ENCODE measurements at regions not wholly inside any gene's neighbourhood (a gene's known extent, or its start where the extent isn't known, plus 50 kb on each side); places are given as distances from the start of the nearest gene placed in this dataset.

GRCh38 chr11:29258411-29258810 lies 758.4 kb downstream of the KCNA4 start:
- Histone ChIP-seq H3K4me3 (ENCODE audit: control insufficient read depth in 1 of 2, extremely low read depth in 1 of 2, low read length in 1 of 2) (no peak overlapping the region), H3K4me1 (ENCODE audit: control insufficient read depth in 1 of 2, extremely low read depth in 1 of 2, insufficient read depth in 2 of 2, low read length in 2 of 2) (no peaks in the 10 kb centered on the region), H3K36me3 (ENCODE audit: control insufficient read depth in 2 of 2, extremely low read depth in 1 of 2, insufficient read depth in 1 of 2, low read length in 1 of 2) (no peaks in the 10 kb centered on the region), H3K27ac (ENCODE audit: low read length) (no peak overlapping the region), H3K9me3 (no peaks in the 10 kb centered on the region), H3K27me3 (replicated peaks in 1 of 2; ENCODE audit: control insufficient read depth in 2 of 2, extremely low read depth in 1 of 2, insufficient read depth in 2 of 2, low read length in 1 of 2) (no peaks in the 10 kb centered on the region)
- H3K27me3 Mint-ChIP-seq, result no peaks in the 10 kb centered on the region
- H3K36me3 Mint-ChIP-seq, result no peaks in the 10 kb centered on the region
- 32% methylated on average over 3 of the region's 3 CpGs for WGBS (ENCODE audit: insufficient coverage)
- H3K27ac Mint-ChIP-seq, result no peak overlapping the region
- ChIA-PET POLR2A (interaction anchor here in 1 of 2 donors (0.6 kb wide), 1 partner anchor 13 kb away, joined by 3 read pairs; no protein-coding TSS in a partner anchor), CTCF (no interaction called here)
- H3K9me3 Mint-ChIP-seq, result peaks cover 10 to 26% (median 20%) of the 10 kb centered on the region in 3 donors
- DNase-seq (no peak), ATAC-seq (replicated peaks in 1 of 4) (no peak)
- H3K4me1 Mint-ChIP-seq, result no peaks in the 10 kb centered on the region
- H3K4me3 Mint-ChIP-seq, result no peak overlapping the region

- Histone ChIP-seq H3K36me3 (ENCODE audit: control insufficient read depth in 2 of 2, extremely low read depth in 1 of 2, insufficient read depth in 1 of 2, low read length in 1 of 2) (no peaks in the 10 kb centered on the region), H3K9me3 (no peaks in the 10 kb centered on the region), H3K27me3 (replicated peaks in 1 of 2; ENCODE audit: control insufficient read depth in 2 of 2, extremely low read depth in 1 of 2, insufficient read depth in 2 of 2, low read length in 1 of 2) (no peaks in the 10 kb centered on the region), H3K4me3 (ENCODE audit: control insufficient read depth in 1 of 2, extremely low read depth in 1 of 2, low read length in 1 of 2) (no peak overlapping the region), H3K4me1 (ENCODE audit: control insufficient read depth in 1 of 2, extremely low read depth in 1 of 2, insufficient read depth in 2 of 2, low read length in 2 of 2) (no peaks in the 10 kb centered on the region), H3K27ac (ENCODE audit: low read length) (no peak overlapping the region)
- no peaks in the 10 kb centered on the region for H3K27me3 Mint-ChIP-seq
- H3K27ac Mint-ChIP-seq, result no peak overlapping the region
- ChIA-PET CTCF (no interaction called here), POLR2A (no interaction called here)
- ATAC-seq (replicated peaks in 1 of 4) (no peak), DNase-seq (no peak)
- H3K4me3 Mint-ChIP-seq, result no peak overlapping the region
- peaks cover 16 to 23% (median 21%) of the 10 kb centered on the region in 3 donors for H3K9me3 Mint-ChIP-seq
- H3K4me1 Mint-ChIP-seq, result no peaks in the 10 kb centered on the region
- H3K36me3 Mint-ChIP-seq, result no peaks in the 10 kb centered on the region
- no CpG with 5 or more reads among the region's 1 CpG for WGBS (ENCODE audit: insufficient coverage)
These were observed 760.2 kb downstream of the KCNA4 start for GRCh38 chr11:29256580-29256979.

- H3K9me3 ChIP-seq, result no peaks in the 10 kb centered on the region
- POLR2A ChIA-PET, result no interaction called here
- CTCF ChIA-PET, result no interaction called here
- H3K27me3 Mint-ChIP-seq, result no peaks in the 10 kb centered on the region
- H3K36me3 Mint-ChIP-seq, result no peaks in the 10 kb centered on the region
- H3K4me1 Mint-ChIP-seq, result no peaks in the 10 kb centered on the region
- no peak overlapping the region for H3K4me3 ChIP-seq (ENCODE audit: control insufficient read depth in 1 of 2, extremely low read depth in 1 of 2, low read length in 1 of 2)
- H3K4me1 ChIP-seq (ENCODE audit: control insufficient read depth in 1 of 2, extremely low read depth in 1 of 2, insufficient read depth in 2 of 2, low read length in 2 of 2), result no peaks in the 10 kb centered on the region
- H3K27ac ChIP-seq (ENCODE audit: low read length), result no peak overlapping the region
- H3K36me3 ChIP-seq (ENCODE audit: control insufficient read depth in 2 of 2, extremely low read depth in 1 of 2, insufficient read depth in 1 of 2, low read length in 1 of 2), result no peaks in the 10 kb centered on the region
- H3K4me3 Mint-ChIP-seq, result no peak overlapping the region
- H3K27ac Mint-ChIP-seq, result no peak overlapping the region
- H3K27me3 ChIP-seq (replicated peaks in 1 of 2; ENCODE audit: control insufficient read depth in 2 of 2, extremely low read depth in 1 of 2, insufficient read depth in 2 of 2, low read length in 1 of 2), result no peaks in the 10 kb centered on the region
- peaks cover 16 to 22% (median 19%) of the 10 kb centered on the region in 3 donors for H3K9me3 Mint-ChIP-seq
- no peak for DNase-seq
- ATAC-seq (replicated peaks in 1 of 4), result no peak
- WGBS (ENCODE audit: insufficient coverage), result 83% methylated on average over 2 of the region's 2 CpGs
These were observed 761.4 kb downstream of the KCNA4 start for GRCh38 chr11:29255401-29255800.

GRCh38 chr11:29251738-29252137 lies 765.1 kb downstream of the KCNA4 start:
- Histone ChIP-seq H3K27me3 (replicated peaks in 1 of 2; ENCODE audit: control insufficient read depth in 2 of 2, extremely low read depth in 1 of 2, insufficient read depth in 2 of 2, low read length in 1 of 2) (no peaks in the 10 kb centered on the region), H3K4me1 (ENCODE audit: control insufficient read depth in 1 of 2, extremely low read depth in 1 of 2, insufficient read depth in 2 of 2, low read length in 2 of 2) (no peaks in the 10 kb centered on the region), H3K27ac (ENCODE audit: low read length) (no peak overlapping the region), H3K9me3 (no peaks in the 10 kb centered on the region), H3K36me3 (ENCODE audit: control insufficient read depth in 2 of 2, extremely low read depth in 1 of 2, insufficient read depth in 1 of 2, low read length in 1 of 2) (no peaks in the 10 kb centered on the region), H3K4me3 (ENCODE audit: control insufficient read depth in 1 of 2, extremely low read depth in 1 of 2, low read length in 1 of 2) (no peak overlapping the region)
- ChIA-PET POLR2A (no interaction called here), CTCF (no interaction called here)
- ATAC-seq (replicated peaks in 1 of 4), result no peak
- Mint-ChIP-seq H3K27ac (no peak overlapping the region), H3K9me3 (peaks cover 13 to 22% (median 13%) of the 10 kb centered on the region in 3 donors), H3K4me3 (no peak overlapping the region), H3K36me3 (no peaks in the 10 kb centered on the region), H3K27me3 (no peaks in the 10 kb centered on the region), H3K4me1 (no peaks in the 10 kb centered on the region)
- DNase-seq, result no peak
- no CpG with 5 or more reads among the region's 4 CpGs for WGBS (ENCODE audit: insufficient coverage)

GRCh38 chr11:29249713-29250112 lies 767.1 kb downstream of the KCNA4 start:
- Histone ChIP-seq H3K27ac (ENCODE audit: low read length) (no peak overlapping the region), H3K9me3 (no peaks in the 10 kb centered on the region), H3K27me3 (replicated peaks in 1 of 2; ENCODE audit: control insufficient read depth in 2 of 2, extremely low read depth in 1 of 2, insufficient read depth in 2 of 2, low read length in 1 of 2) (no peaks in the 10 kb centered on the region), H3K4me3 (ENCODE audit: control insufficient read depth in 1 of 2, extremely low read depth in 1 of 2, low read length in 1 of 2) (no peak overlapping the region), H3K36me3 (ENCODE audit: control insufficient read depth in 2 of 2, extremely low read depth in 1 of 2, insufficient read depth in 1 of 2, low read length in 1 of 2) (no peaks in the 10 kb centered on the region), H3K4me1 (ENCODE audit: control insufficient read depth in 1 of 2, extremely low read depth in 1 of 2, insufficient read depth in 2 of 2, low read length in 2 of 2) (no peaks in the 10 kb centered on the region)
- no peaks in the 10 kb centered on the region for H3K27me3 Mint-ChIP-seq
- H3K9me3 Mint-ChIP-seq, result peaks cover 8 to 22% (median 13%) of the 10 kb centered on the region in 3 donors
- no peak for ATAC-seq (replicated peaks in 1 of 4)
- no CpG with 5 or more reads among the region's 2 CpGs for WGBS (ENCODE audit: insufficient coverage)
- no peak overlapping the region for H3K27ac Mint-ChIP-seq
- CTCF ChIA-PET, result no interaction called here
- H3K4me1 Mint-ChIP-seq, result no peaks in the 10 kb centered on the region
- no peak for DNase-seq
- no peaks in the 10 kb centered on the region for H3K36me3 Mint-ChIP-seq
- H3K4me3 Mint-ChIP-seq, result no peak overlapping the region
- POLR2A ChIA-PET, result no interaction called here

GRCh38 chr11:29244355-29244754 lies 772.5 kb downstream of the KCNA4 start:
- Mint-ChIP-seq H3K4me1 (no peaks in the 10 kb centered on the region), H3K27me3 (no peaks in the 10 kb centered on the region), H3K36me3 (no peaks in the 10 kb centered on the region), H3K9me3 (peaks cover 13 to 31% (median 25%) of the 10 kb centered on the region in 3 donors), H3K27ac (no peak overlapping the region), H3K4me3 (no peak overlapping the region)
- ATAC-seq (replicated peaks in 1 of 4) (no peak), DNase-seq (no peak)
- CTCF ChIA-PET, result no interaction called here
- H3K4me1 ChIP-seq (ENCODE audit: control insufficient read depth in 1 of 2, extremely low read depth in 1 of 2, insufficient read depth in 2 of 2, low read length in 2 of 2), result no peaks in the 10 kb centered on the region
- no peaks in the 10 kb centered on the region for H3K9me3 ChIP-seq
- H3K4me3 ChIP-seq (ENCODE audit: control insufficient read depth in 1 of 2, extremely low read depth in 1 of 2, low read length in 1 of 2), result no peak overlapping the region
- POLR2A ChIA-PET, result no interaction called here
- H3K27me3 ChIP-seq (replicated peaks in 1 of 2; ENCODE audit: control insufficient read depth in 2 of 2, extremely low read depth in 1 of 2, insufficient read depth in 2 of 2, low read length in 1 of 2), result no peaks in the 10 kb centered on the region
- no peak overlapping the region for H3K27ac ChIP-seq (ENCODE audit: low read length)
- no peaks in the 10 kb centered on the region for H3K36me3 ChIP-seq (ENCODE audit: control insufficient read depth in 2 of 2, extremely low read depth in 1 of 2, insufficient read depth in 1 of 2, low read length in 1 of 2)

- no peaks in the 10 kb centered on the region for H3K36me3 Mint-ChIP-seq
- H3K4me1 Mint-ChIP-seq, result no peaks in the 10 kb centered on the region
- Histone ChIP-seq H3K27ac (ENCODE audit: low read length) (no peak overlapping the region), H3K4me3 (ENCODE audit: control insufficient read depth in 1 of 2, extremely low read depth in 1 of 2, low read length in 1 of 2) (no peak overlapping the region), H3K36me3 (ENCODE audit: control insufficient read depth in 2 of 2, extremely low read depth in 1 of 2, insufficient read depth in 1 of 2, low read length in 1 of 2) (no peaks in the 10 kb centered on the region), H3K27me3 (replicated peaks in 1 of 2; ENCODE audit: control insufficient read depth in 2 of 2, extremely low read depth in 1 of 2, insufficient read depth in 2 of 2, low read length in 1 of 2) (no peaks in the 10 kb centered on the region), H3K4me1 (ENCODE audit: control insufficient read depth in 1 of 2, extremely low read depth in 1 of 2, insufficient read depth in 2 of 2, low read length in 2 of 2) (no peaks in the 10 kb centered on the region), H3K9me3 (no peaks in the 10 kb centered on the region)
- 60% methylated on average over 1 of the region's 3 CpGs for WGBS (ENCODE audit: insufficient coverage)
- ChIA-PET POLR2A (interaction anchor here in 1 of 2 donors (0.6 kb wide), 1 partner anchor 22 kb away, joined by 4 read pairs; no protein-coding TSS in a partner anchor), CTCF (no interaction called here)
- ATAC-seq (replicated peaks in 1 of 4) (no peak), DNase-seq (no peak)
- no peak overlapping the region for H3K4me3 Mint-ChIP-seq
- H3K9me3 Mint-ChIP-seq, result peaks cover 8 to 31% (median 24%) of the 10 kb centered on the region in 3 donors
- no peak overlapping the region for H3K27ac Mint-ChIP-seq
- no peaks in the 10 kb centered on the region for H3K27me3 Mint-ChIP-seq
These were observed 773.2 kb downstream of the KCNA4 start for GRCh38 chr11:29243616-29244015.
